ENCODE measurements at regions not wholly inside any gene's neighbourhood (a gene's known extent, or its start where the extent isn't known, plus 50 kb on each side); places are given as distances from the start of the nearest gene placed in this dataset.
"Not testable (repeated sequence)": the region's sequence is repeated elsewhere in the genome, so short reads cannot be mapped to it uniquely, and the experiment has no call there.

- DNase-seq (ENCODE audit: low spot score) = no peak
Observed at GRCh38 chr7:156590212-156590611, 50.4 kb upstream of the RNF32 start.

GRCh38 chr7:156589808-156590207 is 50.8 kb upstream of the RNF32 start:
- no peak for DNase-seq (ENCODE audit: low spot score)

GRCh38 chr7:156585926-156586325 is 54.6 kb upstream of the RNF32 start:
- no peak for DNase-seq (ENCODE audit: low spot score)

- no peak for DNase-seq (ENCODE audit: low spot score)
Observed at GRCh38 chr7:156585025-156585648, 55.4 kb upstream of the RNF32 start.

- no peak for DNase-seq (ENCODE audit: low spot score)
Observed at GRCh38 chr7:156582591-156583123, 57.9 kb upstream of the RNF32 start.

GRCh38 chr7:156580036-156580435 is 60.5 kb upstream of the RNF32 start:
- DNase-seq (ENCODE audit: low spot score) = no peak

GRCh38 chr7:156579566-156579965 is 61.0 kb upstream of the RNF32 start:
- no peak for DNase-seq (ENCODE audit: low spot score)

GRCh38 chr7:156578978-156579430 is 61.6 kb upstream of the RNF32 start:
- no peak for DNase-seq (ENCODE audit: low spot score)

GRCh38 chr7:156578578-156578940 is 62.0 kb upstream of the RNF32 start:
- no peak for DNase-seq (ENCODE audit: low spot score)

- DNase-seq (ENCODE audit: low spot score) = no peak
Observed at GRCh38 chr7:156577645-156578577, 62.7 kb upstream of the RNF32 start.

- no peak for DNase-seq (ENCODE audit: low spot score)
Observed at GRCh38 chr7:156576216-156577058, 64.1 kb upstream of the RNF32 start.

- no peak for DNase-seq (ENCODE audit: low spot score)
Observed at GRCh38 chr7:156568258-156568657, 72.3 kb upstream of the RNF32 start.

- no peak for DNase-seq (ENCODE audit: low spot score)
Observed at GRCh38 chr7:156566812-156567549, 73.6 kb upstream of the RNF32 start.

- DNase-seq (ENCODE audit: low spot score) = not testable (repeated sequence)
Observed at GRCh38 chr7:156565002-156565401, 75.6 kb upstream of the RNF32 start.

GRCh38 chr7:156560696-156561095 is 79.9 kb upstream of the RNF32 start:
- no peak for DNase-seq (ENCODE audit: low spot score)

GRCh38 chr7:156560075-156560474 is 80.5 kb upstream of the RNF32 start:
- no peak for DNase-seq (ENCODE audit: low spot score)

- DNase-seq (ENCODE audit: low spot score) = no peak
Observed at GRCh38 chr7:156559001-156559400, 81.6 kb upstream of the RNF32 start.

- no peak for DNase-seq (ENCODE audit: low spot score)
Observed at GRCh38 chr7:156558198-156558597, 82.4 kb upstream of the RNF32 start.

GRCh38 chr7:156556083-156556482 is 84.5 kb upstream of the RNF32 start:
- no peak for DNase-seq (ENCODE audit: low spot score)

GRCh38 chr7:156554488-156554887 is 86.1 kb upstream of the RNF32 start:
- DNase-seq (ENCODE audit: low spot score) = no peak

- no peak for DNase-seq (ENCODE audit: low spot score)
Observed at GRCh38 chr7:156549636-156550035, 90.9 kb upstream of the RNF32 start.

Data from germinal center (tissue), 1 donor.